ENCODE measurements at regions not wholly inside any gene's neighbourhood (a gene's known extent, or its start where the extent isn't known, plus 50 kb on each side); places are given as distances from the start of the nearest gene placed in this dataset.

GRCh38 chr15:87623832-87624231 lies 632.7 kb downstream of the NTRK3 start:
- TF ChIP-seq CTCF (IDR thresholded peaks at IDR 0.05) (no peak), POLR2A (IDR thresholded peaks at IDR 0.05) (no peak)

Data from body of pancreas (tissue), 4 donors.